Activated CD4-positive, alpha-beta T cell treated with anti-CD3 and anti-CD28 coated beads, Interleukin-10, Interleukin-2, amounts not matched to agents 100 ng/mL and 50 ng/mL, durations not matched to agents 16 hours and 8 hours (primary cell): ENCODE measurements at regions not wholly inside any gene's neighbourhood (a gene's known extent, or its start where the extent isn't known, plus 50 kb on each side); places are given as distances from the start of the nearest gene placed in this dataset.
"Not testable (repeated sequence)": the region's sequence is repeated elsewhere in the genome, so short reads cannot be mapped to it uniquely, and the experiment has no call there.

Experiments used
- DNase-seq: peaks from one replicate; pipeline ENCODE4 v3.0.0-alpha.2; 2020

GRCh38 chr1:67589519-67590233 lies 95.3 kb upstream of the GADD45A start:
- DNase-seq: no peak

GRCh38 chr1:67590329-67590728 lies 94.7 kb upstream of the GADD45A start:
- DNase-seq: no peak

- DNase-seq: no peak
These were observed 90.2 kb upstream of the GADD45A start for GRCh38 chr1:67594764-67595163.

DNA sequence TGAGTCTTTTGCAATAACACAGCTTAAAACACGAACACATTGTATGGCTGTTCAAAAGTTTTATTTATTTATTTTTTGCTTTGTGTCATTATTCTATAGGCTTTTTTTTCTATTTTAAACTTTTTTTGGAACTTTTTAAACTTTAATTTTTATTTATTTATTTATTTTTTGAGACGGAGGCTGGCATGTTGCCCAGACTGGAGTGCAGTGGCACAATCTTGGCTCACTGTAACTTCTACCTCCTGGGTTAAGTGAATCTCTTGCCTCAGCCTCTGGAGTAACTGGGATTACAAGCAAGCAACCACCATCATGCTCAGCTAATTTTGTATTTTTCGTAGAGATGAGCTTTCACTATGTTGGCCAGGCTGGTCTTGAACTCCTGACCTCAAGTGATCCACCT lies 88.3 kb upstream of the GADD45A start:
- no peak for DNase-seq

DNA sequence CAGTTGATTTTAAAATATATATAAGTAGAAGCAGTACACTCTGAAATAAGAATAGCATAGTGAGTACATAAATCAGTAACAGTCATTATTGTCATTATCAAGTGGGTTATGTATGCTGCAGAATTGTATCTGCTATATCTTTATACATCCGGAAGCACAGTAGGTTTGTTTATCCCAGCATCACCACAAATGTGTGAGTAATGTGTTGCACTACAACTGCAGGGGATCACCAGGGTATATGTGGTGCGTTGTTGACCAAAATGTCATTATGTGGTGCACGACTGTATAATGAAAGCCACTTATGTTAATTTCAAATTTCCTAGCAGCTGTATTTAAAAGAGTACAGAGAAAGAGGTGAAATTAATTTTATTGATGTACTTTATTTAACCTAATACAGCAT lies 87.7 kb upstream of the GADD45A start:
- no peak for DNase-seq

- no peak for DNase-seq
These were observed 85.9 kb upstream of the GADD45A start for GRCh38 chr1:67599085-67599484.

DNA sequence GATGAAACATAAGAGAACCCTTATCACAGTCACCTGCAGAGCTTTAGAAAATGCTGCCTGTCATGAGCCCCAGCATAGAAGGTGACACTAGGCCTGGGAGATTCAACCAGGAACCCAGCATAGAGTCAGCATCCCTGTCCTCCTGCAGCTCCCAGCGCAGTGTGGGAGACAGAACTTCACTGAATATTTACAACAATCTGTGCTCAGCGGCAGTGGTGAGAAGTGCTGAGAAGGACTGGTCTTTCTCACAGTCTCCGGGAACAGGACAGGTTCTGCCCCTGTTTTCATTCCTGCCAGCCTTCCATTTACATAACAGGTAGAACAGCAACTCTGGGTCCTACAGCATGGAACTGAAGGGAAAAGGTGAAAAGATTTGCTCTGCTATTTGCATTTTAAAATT lies 83.5 kb upstream of the GADD45A start:
- DNase-seq: no peak

GRCh38 chr1:67601955-67602354 lies 83.0 kb upstream of the GADD45A start:
- no peak for DNase-seq

DNA sequence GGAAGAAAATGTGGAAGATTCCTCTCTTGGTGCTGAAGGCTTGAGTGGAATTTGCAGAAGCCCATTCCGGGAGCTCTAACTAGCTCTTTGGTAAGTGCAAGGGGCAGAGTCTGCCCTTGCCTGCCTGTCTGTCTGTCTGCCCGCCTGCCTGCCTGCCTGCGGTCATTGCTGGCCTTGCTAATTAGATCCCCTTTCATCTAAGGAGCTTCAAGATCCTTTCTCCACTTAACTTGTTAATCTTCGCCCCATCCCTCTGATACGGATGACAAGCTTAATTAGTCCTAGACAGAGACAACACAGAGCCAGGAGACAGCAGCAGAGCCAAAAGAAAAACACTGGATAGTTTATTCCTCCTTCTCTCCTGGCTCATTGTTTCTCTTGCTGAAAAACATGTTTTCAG lies 80.2 kb upstream of the GADD45A start:
- DNase-seq: no peak

GRCh38 chr1:67605209-67605780 lies 79.7 kb upstream of the GADD45A start:
- DNase-seq: no peak

DNA sequence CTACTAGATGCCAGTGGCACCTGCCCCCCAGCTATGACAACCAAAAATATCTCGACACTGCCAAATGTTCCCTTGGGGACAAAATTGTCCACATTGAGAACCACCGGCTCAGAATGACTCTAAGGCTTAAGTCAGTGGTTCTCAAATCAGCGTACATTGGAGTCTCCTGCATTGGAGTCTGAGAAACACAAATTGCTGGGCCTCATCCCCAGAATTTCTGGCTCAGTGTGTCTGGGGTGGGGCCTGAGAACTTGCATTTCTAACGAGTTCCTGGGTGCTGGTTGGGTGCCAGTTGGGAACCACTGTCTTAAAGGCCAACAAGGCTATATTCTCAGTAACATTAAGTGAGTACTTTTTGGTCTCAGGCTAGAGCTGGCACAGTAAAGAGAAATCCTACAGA lies 77.7 kb upstream of the GADD45A start:
- no peak for DNase-seq

DNA sequence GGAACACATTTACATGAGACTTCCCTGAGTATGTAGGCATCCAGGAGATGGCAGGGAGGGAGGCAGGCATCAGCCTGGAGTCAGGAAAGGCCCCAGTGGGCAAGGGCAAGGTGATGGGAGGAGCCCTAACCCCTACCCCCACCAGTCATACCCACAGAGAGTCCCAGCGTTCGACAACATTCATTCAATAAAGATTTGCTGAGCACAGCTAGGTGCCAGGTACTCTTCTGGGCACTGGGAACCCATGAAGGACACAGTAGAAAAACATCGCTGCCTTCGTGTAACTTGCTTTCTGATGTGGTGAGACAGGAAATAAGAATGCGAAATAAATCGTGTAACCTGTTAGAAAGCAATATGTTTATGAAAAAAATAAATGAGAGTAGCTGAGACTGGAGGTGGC lies 77.3 kb upstream of the GADD45A start:
- DNase-seq: no peak

- no peak for DNase-seq
These were observed 76.1 kb upstream of the GADD45A start for GRCh38 chr1:67608661-67609576.

- no peak for DNase-seq
These were observed 75.2 kb upstream of the GADD45A start for GRCh38 chr1:67609577-67610341.

DNA sequence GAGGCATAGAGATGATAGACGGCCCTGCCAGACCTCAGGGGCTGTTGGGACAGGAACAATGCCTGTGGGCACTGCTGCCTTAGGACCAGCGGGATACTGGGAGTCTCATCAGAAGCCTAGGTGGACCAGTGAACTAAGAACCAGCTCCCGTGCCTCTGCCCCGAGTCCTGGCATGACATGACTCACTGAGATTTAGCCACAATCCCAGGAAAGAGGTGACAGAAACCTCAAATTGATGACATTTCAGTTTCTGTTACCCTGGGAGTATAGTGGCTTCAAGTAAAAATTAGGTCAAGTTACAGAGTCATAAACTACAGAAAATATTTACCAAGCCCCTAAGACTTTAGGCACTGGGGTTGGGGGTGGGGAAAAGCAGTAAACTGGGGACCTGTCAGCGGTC lies 74.6 kb upstream of the GADD45A start:
- no peak for DNase-seq

DNA sequence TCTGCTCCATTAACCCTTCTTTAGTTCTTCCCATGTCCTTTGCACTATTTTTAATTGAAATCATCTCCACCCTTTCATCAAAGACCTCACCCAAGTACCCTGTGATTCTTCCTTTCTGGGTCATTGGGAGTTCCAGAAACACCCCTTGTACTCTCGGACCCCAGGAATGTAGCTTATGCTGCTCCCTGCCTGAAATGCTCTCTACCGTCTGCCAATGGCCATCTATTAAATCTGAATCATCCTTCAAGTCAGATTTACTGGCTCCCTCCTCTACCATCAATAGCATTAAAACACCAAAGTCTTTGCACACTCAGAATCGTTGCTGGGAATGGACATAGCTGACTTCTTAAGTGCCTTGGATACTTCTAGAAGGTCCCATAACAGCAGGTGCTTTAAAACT lies 73.2 kb upstream of the GADD45A start:
- DNase-seq: no peak

DNA sequence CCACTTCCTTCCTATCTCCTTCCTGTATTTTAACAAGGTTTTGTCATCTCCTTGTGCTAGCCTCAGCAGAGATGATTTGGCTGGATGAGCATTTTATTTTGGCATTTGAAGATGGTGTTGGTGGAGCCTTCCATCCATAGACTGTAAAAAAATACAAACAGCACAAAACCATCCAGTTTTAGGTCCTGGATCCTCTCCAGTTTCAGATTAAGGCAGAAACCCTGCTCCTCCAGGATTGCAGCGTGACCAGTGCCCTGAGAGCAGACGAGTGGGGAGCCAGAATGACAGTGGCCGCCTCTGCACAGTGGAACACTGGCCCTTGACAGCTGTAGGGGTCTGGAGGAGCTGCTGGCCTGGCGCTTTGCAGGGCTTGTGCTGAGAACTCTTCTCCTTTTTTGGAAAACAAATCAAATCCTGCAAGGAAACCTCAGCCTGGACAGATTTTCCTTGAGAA lies 72.2 kb upstream of the GADD45A start:
- DNase-seq: no peak

DNA sequence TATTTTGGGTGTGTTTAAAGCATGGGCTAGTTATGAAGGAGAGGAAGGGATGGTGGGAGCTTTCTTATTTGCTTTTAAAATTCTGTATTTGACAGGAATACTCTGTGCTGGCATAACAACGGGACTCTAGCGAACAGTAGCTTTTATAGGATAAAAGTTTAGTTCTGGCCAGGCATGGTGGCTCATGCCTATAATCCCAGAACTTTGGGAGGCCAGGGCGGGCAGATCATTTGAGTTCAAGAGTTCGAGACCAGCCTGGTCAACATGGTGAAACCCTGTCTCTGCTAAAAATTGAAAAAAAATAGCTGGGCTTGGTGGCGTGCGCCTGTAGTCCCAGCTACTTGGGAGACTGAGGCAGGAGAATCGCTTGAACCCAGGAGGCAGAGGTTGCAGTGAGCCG lies 71.5 kb upstream of the GADD45A start:
- not testable (repeated sequence) for DNase-seq

DNA sequence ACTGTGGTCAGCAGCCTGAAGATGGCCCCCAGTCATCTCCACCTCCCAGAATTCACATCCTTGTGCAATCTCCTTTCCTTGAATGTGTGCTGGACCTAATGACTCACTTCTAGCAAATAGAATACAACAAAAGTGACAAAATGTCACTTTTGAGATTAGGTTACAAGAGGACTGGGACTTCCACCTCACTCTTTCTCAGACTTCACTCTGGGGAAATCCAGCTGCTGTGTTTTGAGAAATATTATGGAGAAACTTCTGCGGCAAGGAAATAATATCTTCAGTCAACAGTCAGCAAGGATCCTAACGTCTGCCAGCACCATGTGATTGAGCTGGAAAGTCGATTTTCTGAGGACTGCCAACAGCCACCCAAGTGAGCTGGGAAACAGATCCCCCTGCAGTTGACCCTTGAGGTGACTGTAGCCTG lies 70.5 kb upstream of the GADD45A start:
- no peak for DNase-seq

DNA sequence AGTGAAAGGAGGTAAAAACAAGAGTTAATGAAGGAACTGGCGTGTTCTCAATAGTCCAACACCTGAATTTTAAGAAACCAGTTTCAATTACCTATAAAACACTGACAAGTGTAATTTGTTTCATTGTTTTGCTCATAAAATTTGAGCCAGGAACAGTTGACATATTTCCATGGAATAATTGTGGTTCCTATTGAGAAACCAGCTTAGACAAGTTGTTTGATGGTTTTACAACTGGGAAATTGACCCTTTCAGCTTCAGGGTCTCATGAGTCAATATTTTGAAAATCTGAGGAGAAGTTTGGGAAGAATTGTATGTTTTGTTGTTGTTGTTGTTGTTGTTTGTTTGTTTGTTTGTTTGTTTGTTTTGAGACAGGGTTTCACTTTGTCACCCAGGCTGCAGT lies 69.1 kb upstream of the GADD45A start:
- no peak for DNase-seq

DNA sequence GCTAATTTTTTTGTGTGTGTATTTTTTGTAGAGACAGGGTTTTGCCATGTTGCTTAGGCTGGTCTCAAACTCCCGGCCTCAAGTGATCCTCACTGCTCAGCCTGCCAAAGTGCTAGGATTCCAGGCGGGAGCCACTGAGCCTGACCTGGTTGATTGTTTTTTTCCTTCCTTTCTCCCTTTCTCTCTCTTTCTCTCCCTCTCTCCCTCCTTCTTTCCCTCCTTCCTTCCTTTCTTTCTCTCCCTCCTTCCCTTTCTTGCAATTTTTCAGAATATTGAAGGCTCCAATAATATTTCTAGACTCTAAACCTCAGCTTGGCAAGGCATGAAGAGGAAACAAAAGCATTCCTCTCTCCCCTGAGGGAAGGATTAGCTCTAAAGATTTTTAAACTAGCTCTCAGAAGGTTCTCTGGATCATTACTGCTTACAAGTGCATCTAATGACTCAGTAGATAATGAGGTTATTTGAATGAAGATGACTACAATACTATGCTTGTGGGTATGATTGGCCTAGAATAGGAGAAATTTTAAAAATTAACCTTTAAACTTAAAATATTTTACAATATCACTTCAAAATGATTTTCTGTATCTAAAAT lies 68.5 kb upstream of the GADD45A start:
- no peak for DNase-seq

DNA sequence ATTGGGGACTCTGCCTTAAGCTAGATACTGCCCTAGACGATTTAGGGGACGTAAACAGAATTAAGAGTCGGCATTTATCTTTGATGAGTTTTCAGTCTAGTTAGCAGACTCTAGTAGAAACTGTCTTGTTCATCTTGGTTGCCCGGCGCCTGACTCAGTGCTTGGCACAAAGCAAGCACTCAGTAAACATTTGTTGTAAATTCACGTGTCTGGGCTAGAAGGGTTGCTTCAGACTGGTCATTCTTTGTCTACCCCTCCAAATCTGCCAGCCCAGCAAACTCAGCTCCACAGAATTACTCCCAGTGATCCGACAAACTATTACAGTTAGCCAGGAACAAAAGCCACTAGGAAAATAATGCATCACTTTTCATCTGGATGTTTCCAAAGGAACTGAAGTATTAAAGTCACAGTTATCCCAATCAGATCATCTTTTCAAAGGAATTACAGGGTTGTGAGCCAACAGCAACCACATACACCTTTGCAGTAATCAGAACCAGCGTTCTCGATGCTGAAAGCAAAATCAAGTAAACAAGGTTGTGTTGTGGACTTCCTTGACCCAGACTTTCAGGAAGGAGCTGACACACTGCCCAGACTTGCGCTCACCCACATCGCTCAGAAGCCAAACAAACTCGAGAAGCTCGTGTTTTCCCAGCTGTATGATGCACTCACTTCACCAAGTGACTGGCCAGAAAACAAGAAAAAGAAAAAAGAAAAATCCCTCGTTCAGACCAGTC lies 66.5 kb upstream of the GADD45A start:
- DNase-seq: no peak
